DOHH2 (cell line): ENCODE measurements at regions not wholly inside any gene's neighbourhood (a gene's known extent, or its start where the extent isn't known, plus 50 kb on each side); places are given as distances from the start of the nearest gene placed in this dataset.

ENCODE experiments used
- H3F3A ChIP-seq: fragments of 200-600 bp; sonication (generic), shearing (Covaris generic); 2 replicates; pipeline ENCODE4 v1.6.0; 2016; ENCODE audit warnings: antibody characterized with exemption, mild to moderate bottlenecking; ENCODE audit not compliant: control insufficient read depth, insufficient read depth
- H3K27ac ChIP-seq: fragments of 200-600 bp; sonication (generic); 2 replicates; pipeline ENCODE4 v1.5.1; 2014; ENCODE audit warnings: low read depth, mild to moderate bottlenecking, low read length, moderate library complexity
- H3K27me3 ChIP-seq: fragments of 200-600 bp; sonication (generic); 2 replicates; pipeline ENCODE4 v1.6.1; 2014; ENCODE audit warnings: mild to moderate bottlenecking, low read length, mixed read lengths; ENCODE audit not compliant: control insufficient read depth
- H3K36me3 ChIP-seq: fragments of 200-600 bp; sonication (generic); 2 replicates; pipeline ENCODE4 v1.6.1; 2014; ENCODE audit warnings: mild to moderate bottlenecking, low read length, moderate library complexity, mixed read lengths; ENCODE audit not compliant: control insufficient read depth
- H3K4me1 ChIP-seq: fragments of 200-600 bp; sonication (generic); 2 replicates; pipeline ENCODE4 v1.6.1; 2014; ENCODE audit warnings: mild to moderate bottlenecking, low read length, mixed read lengths; ENCODE audit not compliant: control insufficient read depth
- H3K4me2 ChIP-seq: fragments of 200-600 bp; sonication (generic); 2 replicates; pipeline ENCODE4 v1.6.0; 2014; ENCODE audit warnings: mild to moderate bottlenecking, low read length, moderate library complexity
- H3K4me3 ChIP-seq: fragments of 200-600 bp; sonication (generic); 2 replicates; pipeline ENCODE4 v1.5.1; 2014; ENCODE audit warnings: mild to moderate bottlenecking, low read length, mixed read lengths
- H3K79me2 ChIP-seq: fragments of 200-600 bp; sonication (generic); 2 replicates; pipeline ENCODE4 v1.6.1; 2014; ENCODE audit warnings: mild to moderate bottlenecking, low read length, mixed read lengths; ENCODE audit not compliant: control insufficient read depth
- H3K9me2 ChIP-seq: fragments of 200-600 bp; sonication (generic); replicated peaks from 2 replicates; pipeline ENCODE4 v1.6.1; 2014; ENCODE audit warnings: mild to moderate bottlenecking, low read length, mixed read lengths; ENCODE audit not compliant: control insufficient read depth
- H3K9me3 ChIP-seq: fragments of 200-600 bp; sonication (generic); 2 replicates; pipeline ENCODE4 v1.6.1; 2014; ENCODE audit warnings: antibody characterized with exemption, low read length, mixed read lengths; ENCODE audit not compliant: control insufficient read depth, insufficient read depth
- H4K20me1 ChIP-seq: fragments of 200-600 bp; sonication (generic); 2 replicates; pipeline ENCODE4 v1.6.0; 2014; ENCODE audit warnings: low read depth, mild to moderate bottlenecking, antibody characterized with exemption, low read length, moderate library complexity; ENCODE audit not compliant: control insufficient read depth, insufficient read depth
- EZH2phosphoT487 ChIP-seq: fragments of 200-600 bp; sonication (generic); IDR thresholded peaks from 2 replicates; pipeline ENCODE4 v1.6.1; 2017; ENCODE audit warnings: borderline replicate concordance, mild to moderate bottlenecking, antibody characterized with exemption, low read length, moderate library complexity, mixed read lengths
- TF ChIP-seq, protein P1 (sequence below): fragments of 200-600 bp; sonication (generic); IDR thresholded peaks from one replicate; pipeline ENCODE4 v1.5.1; 2014; ENCODE audit warnings: antibody characterized with exemption, mild to moderate bottlenecking, low read depth, low read length; ENCODE audit not compliant: poor library complexity, severe bottlenecking

DNA sequence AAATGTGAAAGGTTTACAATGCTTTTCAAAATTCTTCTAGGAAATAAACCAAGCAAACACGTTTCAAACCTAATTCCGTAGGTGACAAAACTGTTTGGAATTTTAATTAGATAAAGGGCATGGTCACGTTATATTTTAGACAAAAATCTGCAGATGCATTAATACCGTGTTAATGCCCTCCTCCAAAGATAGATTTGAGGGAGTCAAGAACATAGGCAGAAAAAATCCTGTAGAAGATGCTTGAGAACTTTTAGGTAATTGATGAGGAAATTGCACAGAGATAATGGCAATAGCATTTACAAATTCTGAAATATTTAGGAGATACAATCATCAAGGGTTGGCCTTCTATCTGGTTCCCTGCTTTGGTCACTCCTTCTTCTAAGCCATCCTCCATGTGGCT lies 212.6 kb downstream of the TMTC3 start:
- Histone ChIP-seq H3K4me2 (no peak overlapping the region), H3K27ac (no peak overlapping the region), H3K9me3 (no peaks in the 10 kb centered on the region), H3K4me3 (no peak overlapping the region), H3K4me1 (no peaks in the 10 kb centered on the region), H3K79me2 (no peaks in the 10 kb centered on the region), H3K27me3 (no peaks in the 10 kb centered on the region), H3F3A (no peaks in the 10 kb centered on the region), H3K9me2 (no peaks in the 10 kb centered on the region), H3K36me3 (no peaks in the 10 kb centered on the region), H4K20me1 (no peaks in the 10 kb centered on the region)
- TF ChIP-seq EZH2phosphoT487, result no peak
- TF ChIP-seq, protein P1, sequence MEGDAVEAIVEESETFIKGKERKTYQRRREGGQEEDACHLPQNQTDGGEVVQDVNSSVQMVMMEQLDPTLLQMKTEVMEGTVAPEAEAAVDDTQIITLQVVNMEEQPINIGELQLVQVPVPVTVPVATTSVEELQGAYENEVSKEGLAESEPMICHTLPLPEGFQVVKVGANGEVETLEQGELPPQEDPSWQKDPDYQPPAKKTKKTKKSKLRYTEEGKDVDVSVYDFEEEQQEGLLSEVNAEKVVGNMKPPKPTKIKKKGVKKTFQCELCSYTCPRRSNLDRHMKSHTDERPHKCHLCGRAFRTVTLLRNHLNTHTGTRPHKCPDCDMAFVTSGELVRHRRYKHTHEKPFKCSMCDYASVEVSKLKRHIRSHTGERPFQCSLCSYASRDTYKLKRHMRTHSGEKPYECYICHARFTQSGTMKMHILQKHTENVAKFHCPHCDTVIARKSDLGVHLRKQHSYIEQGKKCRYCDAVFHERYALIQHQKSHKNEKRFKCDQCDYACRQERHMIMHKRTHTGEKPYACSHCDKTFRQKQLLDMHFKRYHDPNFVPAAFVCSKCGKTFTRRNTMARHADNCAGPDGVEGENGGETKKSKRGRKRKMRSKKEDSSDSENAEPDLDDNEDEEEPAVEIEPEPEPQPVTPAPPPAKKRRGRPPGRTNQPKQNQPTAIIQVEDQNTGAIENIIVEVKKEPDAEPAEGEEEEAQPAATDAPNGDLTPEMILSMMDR, result no peak

DNA sequence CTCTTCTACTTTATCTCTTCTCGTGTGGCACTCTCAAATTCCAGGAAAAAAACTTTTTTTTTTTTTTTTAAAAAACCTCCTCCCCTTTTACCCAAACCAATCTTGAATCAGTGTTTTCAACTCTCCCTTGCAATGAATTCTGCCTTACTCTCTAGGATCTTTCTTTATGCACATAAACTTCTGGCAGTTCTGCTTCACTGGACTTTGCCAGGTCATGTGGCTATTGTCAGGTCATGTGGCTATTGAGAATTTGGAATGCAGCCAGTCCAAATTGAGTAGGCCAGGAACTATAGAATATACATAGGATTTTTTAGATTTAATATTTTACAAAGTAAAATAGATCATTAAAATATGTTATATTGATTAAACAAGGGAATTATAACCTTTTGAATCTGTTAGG lies 218.2 kb downstream of the TMTC3 start:
- Histone ChIP-seq H3K79me2 (no peaks in the 10 kb centered on the region), H3K9me2 (no peaks in the 10 kb centered on the region), H3K27ac (no peak overlapping the region), H3K4me3 (no peak overlapping the region), H3K4me2 (no peak overlapping the region), H3K9me3 (no peaks in the 10 kb centered on the region), H3K4me1 (no peaks in the 10 kb centered on the region), H3K36me3 (no peaks in the 10 kb centered on the region), H3K27me3 (no peaks in the 10 kb centered on the region), H3F3A (no peaks in the 10 kb centered on the region), H4K20me1 (no peaks in the 10 kb centered on the region)
- TF ChIP-seq, protein P1, result no peak
- TF ChIP-seq EZH2phosphoT487, result no peak

DNA sequence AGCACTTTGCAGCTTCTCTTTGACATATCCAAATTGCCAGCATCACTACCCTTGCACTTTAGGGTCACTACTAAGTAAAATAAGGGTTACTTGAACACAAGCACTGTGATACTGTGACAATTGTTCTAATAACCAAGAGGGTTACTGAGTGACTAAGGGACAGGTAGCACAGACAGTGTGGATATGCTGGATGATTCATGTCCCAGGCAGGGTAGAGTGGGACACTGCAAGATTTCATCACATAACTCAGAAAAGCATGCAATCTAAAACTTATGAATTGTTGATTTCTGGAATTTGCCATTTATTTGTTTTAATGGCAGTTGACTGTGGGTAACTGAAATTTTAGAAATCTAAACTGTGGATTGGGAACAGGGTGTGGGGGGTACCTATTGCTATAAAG lies 218.8 kb downstream of the KITLG start:
- H3K9me2 ChIP-seq, result no peaks in the 10 kb centered on the region

More for the DNA sequence above, 218.8 kb downstream of the KITLG start:
- Histone ChIP-seq H3K36me3 (no peaks in the 10 kb centered on the region), H3K4me3 (no peak overlapping the region), H3K79me2 (no peaks in the 10 kb centered on the region), H3K27me3 (no peaks in the 10 kb centered on the region), H3K27ac (no peak overlapping the region), H3K4me1 (no peaks in the 10 kb centered on the region), H3F3A (no peaks in the 10 kb centered on the region), H4K20me1 (no peaks in the 10 kb centered on the region), H3K9me3 (no peaks in the 10 kb centered on the region), H3K4me2 (no peak overlapping the region)
- TF ChIP-seq EZH2phosphoT487, result no peak
- TF ChIP-seq, protein P1, result no peak
